GM12874 (cell line): ENCODE measurements at regions not wholly inside any gene's neighbourhood (a gene's known extent, or its start where the extent isn't known, plus 50 kb on each side); places are given as distances from the start of the nearest gene placed in this dataset.

ENCODE experiments used
- CTCF ChIP-seq: IDR thresholded peaks from 2 replicates; pipeline ENCODE4 v1.5.1; 2011; ENCODE audit warnings: low read depth, mild to moderate bottlenecking, control low read depth, low read length, moderate library complexity; ENCODE audit not compliant: insufficient read depth

- no peak for TF ChIP-seq CTCF
Measured at GRCh38 chr5:152853361-152853760, 448.3 kb upstream of the NMUR2 start.

GRCh38 chr5:152855441-152855840 lies 450.4 kb upstream of the NMUR2 start:
- TF ChIP-seq CTCF = no peak

- no peak for TF ChIP-seq CTCF
Measured at GRCh38 chr5:152861231-152861630, 456.2 kb upstream of the NMUR2 start.

- no peak for TF ChIP-seq CTCF
Measured at GRCh38 chr5:152864447-152864846, 459.4 kb upstream of the NMUR2 start.

GRCh38 chr5:152864991-152865390 lies 459.9 kb upstream of the NMUR2 start:
- no peak for TF ChIP-seq CTCF

- TF ChIP-seq CTCF = no peak
Measured at GRCh38 chr5:152869971-152870370, 464.9 kb upstream of the NMUR2 start.

GRCh38 chr5:152882621-152883020 lies 477.5 kb upstream of the NMUR2 start:
- no peak for TF ChIP-seq CTCF
